Lung microvascular endothelial cell (primary cell): ENCODE measurements at regions not wholly inside any gene's neighbourhood (a gene's known extent, or its start where the extent isn't known, plus 50 kb on each side); places are given as distances from the start of the nearest gene placed in this dataset.

Experiments
- DNase-seq, 2 donors: peaks; one replicate each; pipeline versions ENCODE4 v3.0.0 to v3.0.0-alpha.2; 2010; ENCODE audit warnings: low read depth in 2 of 2

DNA sequence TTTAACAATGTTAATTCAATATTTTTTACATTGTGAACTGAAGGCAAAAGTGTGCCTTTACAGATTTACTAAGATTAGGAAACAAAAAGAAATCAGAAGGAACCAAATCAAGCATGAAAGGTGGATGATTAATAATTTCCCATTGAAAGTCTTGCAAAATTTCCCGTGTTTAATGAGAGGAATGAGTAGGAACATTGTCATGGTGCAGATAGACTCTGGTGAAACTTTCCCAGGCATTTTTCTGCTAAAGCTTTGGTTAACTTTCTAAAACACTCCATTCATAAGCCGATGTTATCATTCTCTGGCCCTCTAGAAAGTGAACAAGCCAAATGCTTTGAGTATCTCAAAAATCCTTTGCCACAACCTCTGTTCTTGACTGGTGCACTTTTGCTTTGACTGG, 1522.8 kb upstream of the PABPC4L start:
- no peak for DNase-seq

DNA sequence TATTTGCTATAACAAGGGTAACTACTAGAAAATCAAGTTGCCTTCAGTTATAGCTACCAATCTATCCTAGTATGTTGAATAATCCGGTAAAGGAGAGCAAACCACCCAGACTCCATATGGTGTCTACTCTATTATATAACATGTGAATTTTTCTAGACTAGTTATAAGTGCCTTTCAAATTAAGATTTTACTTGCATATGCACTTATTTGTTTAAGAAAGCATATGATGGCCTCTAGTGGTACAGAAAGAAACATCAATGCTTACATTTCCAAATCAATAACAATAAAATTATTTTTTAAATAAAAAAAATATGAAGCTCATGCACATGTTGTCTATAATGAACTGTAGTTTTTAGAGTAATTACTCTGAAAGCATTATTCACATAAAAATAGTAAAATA, 1516.4 kb upstream of the PABPC4L start:
- no peak for DNase-seq

DNA sequence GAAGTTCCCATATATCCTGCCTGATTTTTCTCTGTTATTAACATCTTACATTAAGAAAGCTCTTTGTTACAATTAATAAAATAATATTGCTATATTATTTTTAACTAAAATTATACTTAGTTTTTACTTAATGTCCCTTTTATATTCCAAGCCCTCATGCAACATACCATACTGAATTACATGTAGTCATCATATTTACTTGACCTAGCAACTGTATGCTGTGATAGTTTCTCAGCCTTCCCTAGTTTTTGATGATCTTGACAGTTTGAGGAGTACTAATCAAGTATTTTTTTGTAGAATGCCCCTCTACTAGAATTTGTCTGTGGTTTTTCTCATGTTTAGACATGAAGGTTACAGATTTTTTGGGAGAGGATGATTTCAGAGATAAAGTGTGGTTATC, 1503.8 kb upstream of the PABPC4L start:
- DNase-seq = no peak

DNA sequence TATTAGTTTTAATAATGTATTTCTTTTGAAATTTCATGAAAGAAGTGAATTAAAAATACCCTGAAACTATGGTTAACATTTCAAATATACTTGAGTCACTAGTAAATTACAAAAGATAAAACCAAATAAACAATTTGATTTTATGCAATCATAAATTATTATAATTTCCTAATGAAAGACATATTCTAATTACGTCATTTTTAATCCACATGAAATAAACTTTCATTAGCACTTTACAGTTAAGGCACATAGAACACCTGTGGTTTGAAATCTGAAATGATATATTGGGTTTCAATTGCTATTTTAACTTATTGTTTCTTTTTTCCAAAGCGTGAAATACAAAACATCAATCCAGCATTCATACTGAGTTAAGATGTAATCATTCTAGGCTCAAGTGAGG, 1492.5 kb upstream of the PABPC4L start:
- DNase-seq = no peak

DNA sequence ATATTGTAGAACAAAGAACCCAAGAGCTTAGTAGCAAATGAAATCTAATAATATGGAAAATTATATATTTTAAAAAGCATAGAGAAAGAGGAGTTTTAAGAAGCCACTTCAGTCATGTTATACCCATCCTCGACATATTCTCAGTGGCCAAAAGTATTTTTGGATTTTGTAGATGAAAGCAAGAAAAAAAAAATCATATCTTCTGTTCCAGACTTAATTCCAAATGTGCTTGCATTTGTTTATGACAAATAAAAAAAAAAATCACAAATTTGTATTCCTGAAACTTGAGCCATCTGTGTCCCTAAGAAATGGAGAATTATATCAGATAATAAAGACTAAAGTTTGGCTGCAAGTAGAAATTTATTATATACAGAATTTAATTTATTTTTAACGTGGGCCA, 1482.4 kb upstream of the PABPC4L start:
- no peak for DNase-seq

- no peak for DNase-seq
Observed at GRCh38 chr4:135672202-135672601, 1470.6 kb upstream of the PABPC4L start.

DNA sequence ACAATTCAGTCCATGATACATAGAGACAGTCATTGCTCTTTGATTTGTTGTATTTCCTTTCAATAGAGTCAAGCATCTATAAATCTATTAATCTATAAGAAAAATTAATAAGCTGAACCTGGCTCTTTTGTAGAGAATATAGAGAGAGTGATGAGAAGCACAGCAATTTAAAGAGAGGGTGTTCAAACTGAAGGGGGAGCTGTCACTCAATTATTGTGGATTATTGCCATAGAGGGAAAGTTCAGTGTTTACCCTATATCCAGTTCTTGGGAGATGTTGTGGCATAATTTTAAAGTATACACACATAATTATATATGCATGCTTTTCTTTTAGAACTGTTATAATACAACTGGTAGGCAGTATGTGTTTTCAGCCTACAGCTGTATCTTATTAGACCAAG, 1469.0 kb upstream of the PABPC4L start:
- DNase-seq = no peak
